GM19468 (cell line): ENCODE measurements at regions not wholly inside any gene's neighbourhood (a gene's known extent, or its start where the extent isn't known, plus 50 kb on each side); places are given as distances from the start of the nearest gene placed in this dataset.

ENCODE experiments used
- ATAC-seq: cut with Tn5 transposase; IDR thresholded peaks from one replicate; pipeline ENCODE4 v1.9.1; 2021; ENCODE audit warnings: mild to moderate bottlenecking, moderate library complexity, moderate number of reproducible peaks; ENCODE audit not compliant: unreplicated experiment; ENCODE audit errors: extremely low read depth

DNA sequence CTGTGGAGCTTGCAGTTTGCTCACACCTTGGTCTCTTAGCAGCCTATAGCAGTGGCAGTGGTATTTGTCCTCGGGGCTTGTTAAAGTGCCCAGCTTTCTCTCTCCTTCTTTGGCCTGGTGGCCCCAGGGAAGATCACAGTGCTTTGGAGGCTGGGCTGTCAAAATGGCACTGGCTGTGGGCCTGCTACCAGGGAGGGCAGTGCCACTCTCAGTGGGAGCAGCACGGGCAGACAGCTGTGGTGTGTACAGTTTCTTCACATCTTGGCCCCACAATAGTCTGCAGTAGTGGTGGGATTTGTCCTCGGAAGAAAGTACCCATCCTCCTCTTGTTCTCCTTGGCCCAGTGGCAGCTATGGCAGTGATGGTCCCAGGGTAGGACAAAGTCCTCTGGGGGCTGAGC lies 164.4 kb upstream of the GORAB start:
- ATAC-seq, result no peak

DNA sequence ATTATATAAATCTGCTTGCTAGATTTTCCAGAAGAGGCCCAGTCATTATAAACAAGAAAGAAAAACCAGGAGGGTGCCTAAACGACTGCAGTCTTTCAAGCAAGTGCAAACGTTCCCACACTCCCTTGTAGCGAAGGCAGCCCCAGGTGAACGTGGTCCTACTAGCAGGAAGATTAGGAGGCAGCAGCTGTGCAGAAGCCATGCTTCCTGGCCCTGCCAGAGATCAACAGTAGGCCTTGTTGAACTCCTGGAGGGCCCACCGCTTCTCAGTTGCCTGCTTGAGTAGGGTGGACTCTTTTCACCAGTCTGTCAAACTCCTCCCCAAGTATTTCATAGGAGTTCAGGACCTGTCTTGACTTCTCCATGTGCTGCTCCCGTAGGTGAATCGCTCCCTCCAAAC lies 163.0 kb upstream of the GORAB start:
- ATAC-seq, result no peak

DNA sequence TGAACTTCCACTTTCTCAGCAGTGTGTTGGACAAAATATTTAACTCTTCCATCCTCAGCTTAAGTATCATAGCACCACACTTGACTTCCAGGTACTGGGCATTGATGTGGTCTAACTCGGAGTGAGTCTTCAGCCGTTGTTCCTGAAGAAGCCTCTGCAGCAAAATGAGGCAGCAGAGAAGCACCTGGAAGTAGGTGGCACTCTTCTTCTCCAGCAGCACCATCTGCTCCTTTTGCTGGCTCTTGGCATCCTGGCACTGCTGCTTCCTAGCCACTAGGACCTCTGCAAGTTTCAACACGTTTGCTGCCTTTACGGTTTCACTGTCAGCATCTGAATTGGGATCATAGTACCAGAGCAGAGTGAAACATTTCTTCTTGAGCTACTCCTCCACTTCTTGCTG lies 162.5 kb upstream of the GORAB start:
- no peak for ATAC-seq

DNA sequence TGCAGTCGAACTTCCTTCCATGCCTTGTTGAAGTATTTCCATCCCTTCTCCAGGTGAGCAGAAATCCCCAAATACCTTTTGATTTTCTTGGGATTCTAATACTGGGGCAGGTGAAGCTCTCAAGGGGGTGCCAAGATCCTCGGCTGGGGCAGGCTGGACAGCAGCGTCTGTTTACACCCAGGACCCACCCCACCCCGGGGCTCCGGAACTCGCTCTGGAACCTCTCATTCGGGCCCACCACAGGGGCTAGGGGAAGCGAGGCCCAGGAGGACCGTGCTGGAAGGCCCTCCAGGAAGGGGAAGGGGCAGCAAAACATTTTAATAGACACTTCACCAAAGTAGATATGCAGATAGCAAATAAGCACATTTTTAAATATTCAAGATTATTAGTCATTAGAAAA lies 161.9 kb upstream of the GORAB start:
- ATAC-seq, result no peak

DNA sequence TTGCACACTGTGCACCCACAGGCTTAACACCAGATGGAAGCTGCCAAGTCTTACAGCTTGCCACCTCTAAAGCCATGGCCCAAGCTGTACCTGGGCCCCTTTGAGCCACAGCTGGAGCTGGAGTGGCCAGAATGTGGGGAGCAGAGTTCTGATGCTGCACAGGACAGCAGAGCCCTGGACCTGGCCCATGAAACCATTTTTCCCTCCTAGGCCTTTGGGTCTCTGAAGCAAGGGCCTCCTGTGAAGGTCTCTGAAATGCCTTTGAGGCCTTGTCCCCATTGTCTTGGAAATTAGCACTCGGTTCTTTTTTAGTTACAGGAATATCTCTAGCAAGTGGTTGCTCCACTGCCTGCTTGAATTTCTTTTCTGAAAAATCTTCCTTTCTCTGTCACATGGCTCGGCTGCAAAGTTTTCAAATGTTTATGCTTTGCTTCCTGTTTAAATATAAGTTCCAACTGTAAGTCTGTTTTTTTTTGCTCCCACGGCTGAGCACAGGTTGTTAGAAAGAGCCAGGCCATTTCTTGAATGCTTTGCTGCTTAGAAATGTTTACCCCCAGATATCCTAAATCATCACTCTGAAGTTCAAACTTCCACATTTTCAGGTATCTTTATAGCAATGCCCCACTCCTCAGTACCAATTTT lies 156.8 kb upstream of the GORAB start:
- no peak for ATAC-seq

DNA sequence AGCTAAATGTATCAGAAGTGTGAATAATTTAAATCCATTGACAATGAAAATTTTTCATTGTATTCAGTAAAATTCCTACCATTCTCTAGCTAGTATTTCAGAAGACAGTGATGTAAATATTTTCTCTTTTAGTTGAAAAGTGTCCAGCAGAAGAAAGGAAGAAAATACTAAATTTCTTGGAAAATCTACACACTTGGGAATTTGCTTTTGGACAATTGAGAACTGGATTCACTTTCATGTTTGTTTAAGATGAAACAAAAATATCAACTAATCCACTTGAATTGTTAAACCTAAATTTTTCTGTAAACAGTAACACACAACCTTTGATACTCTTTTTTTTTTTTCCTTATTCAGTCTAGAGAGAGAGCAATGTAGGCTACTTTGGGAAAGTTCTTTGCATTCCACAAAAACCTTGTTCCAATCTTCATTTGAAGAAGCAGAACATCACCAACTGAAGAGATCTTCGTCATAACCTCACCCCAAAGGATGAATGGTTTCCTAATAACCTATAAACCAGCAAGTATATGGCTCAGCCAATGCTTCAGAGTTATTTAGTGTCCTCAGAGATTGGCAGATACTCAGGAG lies 155.1 kb upstream of the GORAB start:
- no peak for ATAC-seq

DNA sequence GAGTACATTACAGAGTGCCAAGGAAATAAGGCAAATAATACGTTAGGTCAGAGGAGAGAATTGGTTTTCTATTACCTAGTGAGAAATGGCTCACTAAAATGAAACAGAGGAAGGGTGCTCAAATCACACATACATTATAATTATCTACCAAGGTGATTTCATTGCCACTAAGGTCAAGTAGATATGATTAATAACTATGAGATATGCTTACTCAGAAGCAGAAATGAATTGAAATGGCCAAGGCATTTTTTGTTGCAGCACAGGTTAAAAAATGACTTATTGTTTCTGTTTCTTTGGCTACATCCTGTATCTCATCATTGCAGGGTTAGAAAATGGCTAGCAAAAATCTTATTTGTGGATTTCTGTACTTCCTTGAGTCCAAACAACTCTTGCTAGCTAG lies 154.5 kb upstream of the GORAB start:
- peak; percentile 54 for ATAC-seq

DNA sequence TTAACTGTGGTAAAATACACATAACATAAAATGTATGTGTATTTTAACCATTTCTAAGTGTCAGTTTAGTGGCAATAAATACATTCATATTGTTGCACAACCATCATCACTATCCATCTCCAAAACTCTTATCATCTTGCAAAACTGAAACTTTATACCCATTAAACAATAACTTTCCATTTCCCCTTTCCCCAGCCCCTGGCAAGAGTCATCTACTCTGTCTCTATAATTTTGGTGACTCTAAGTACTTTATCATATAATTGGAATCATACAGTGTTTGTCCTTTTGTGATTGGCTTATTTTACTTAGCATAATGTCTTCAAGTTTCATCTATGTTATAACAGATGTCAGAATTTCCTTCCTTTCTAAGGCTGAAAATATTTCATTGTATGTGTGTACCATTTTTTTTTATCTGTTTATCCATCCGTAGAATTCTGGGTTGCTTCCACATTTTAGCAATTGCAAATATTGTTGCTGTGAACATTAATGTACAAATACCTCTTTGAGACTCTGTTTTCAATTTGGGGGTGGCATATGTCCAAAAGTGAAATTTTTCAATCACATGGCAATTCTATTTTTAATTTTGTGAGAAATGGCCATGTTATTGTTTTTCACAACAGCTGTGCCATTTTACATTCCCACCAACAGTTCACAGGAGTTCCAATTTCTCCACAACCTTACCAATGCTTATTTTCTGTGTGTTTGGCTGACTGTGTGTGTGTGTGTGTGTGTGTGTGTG lies 153.9 kb upstream of the GORAB start:
- no peak for ATAC-seq

DNA sequence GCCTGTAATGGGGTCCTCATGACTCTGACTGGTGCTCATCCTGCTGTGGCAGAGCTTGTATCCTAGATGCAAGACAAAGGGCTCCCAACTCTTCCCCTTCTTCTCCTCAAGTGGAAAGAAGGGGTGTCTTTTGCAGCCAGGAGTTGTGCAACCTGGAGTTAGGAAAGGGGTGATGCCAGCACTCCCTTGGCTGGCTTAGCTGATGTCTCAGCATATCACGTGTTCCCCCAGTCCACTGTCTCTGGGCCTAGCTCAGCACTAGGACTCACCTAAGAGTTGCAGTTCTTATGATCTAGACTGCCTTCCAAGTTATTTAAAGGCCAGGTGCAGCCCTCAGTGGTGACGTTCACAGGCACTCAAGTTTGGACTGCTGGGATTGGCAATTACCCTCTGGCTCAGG lies 146.2 kb upstream of the GORAB start:
- ATAC-seq, result no peak

DNA sequence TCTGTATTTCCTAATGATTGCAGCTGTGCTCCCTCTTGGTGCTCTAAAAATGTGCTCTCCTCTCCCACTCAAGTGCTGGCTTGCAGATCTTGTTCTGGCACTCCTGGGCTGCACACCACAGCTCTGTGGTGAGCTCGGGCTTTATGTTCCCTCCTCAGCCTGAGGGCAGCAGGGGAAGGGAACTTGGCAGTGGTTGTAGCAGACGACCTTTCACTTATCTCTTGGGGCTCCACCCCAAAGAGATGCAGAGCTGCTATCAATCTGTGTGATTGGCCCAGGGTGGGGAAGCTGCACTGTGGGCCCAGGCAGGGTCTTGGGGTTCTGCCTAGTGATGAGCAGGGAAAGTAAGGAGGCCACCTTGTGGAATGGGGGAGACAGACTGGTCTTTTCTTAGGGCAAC lies 143.5 kb upstream of the GORAB start:
- ATAC-seq, result no peak

DNA sequence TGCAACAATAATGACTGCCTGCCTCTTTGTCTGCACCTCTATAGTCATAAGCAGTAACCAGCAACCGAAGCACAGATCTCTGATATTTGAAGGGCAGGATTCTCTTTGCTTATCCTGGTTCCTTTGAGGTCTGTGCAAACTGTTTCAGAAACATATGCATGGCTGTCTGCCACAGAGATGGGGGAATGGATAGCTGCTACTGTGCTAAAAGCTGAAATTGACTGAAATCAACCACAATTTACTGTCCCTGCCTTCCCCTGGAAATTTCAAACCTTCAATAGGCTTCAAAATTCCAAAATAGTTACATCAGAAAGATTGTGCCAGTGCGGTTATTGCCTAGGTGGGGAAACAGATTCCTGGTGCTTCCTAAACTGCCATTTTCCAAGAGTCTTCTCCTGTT lies 136.8 kb upstream of the GORAB start:
- ATAC-seq, result no peak

DNA sequence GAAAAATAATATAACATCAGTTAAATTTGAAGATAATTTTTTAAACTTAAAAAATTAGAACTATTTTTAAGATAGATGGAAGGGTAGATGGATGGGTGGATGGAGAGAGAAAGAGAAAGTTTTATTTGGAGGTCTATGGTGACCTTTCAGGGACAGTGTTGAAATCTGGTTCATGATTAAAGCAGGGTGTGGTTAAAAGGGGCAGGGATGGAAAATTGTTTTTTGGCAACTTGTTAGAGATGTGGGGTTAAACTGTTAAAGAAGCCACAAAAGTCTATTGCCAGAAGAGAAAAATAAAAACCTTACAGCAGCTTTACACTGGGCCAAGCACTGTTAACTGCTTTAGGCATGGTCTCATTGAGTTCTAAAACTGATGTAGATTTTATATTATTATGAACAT lies 134.9 kb upstream of the GORAB start:
- ATAC-seq, result no peak

DNA sequence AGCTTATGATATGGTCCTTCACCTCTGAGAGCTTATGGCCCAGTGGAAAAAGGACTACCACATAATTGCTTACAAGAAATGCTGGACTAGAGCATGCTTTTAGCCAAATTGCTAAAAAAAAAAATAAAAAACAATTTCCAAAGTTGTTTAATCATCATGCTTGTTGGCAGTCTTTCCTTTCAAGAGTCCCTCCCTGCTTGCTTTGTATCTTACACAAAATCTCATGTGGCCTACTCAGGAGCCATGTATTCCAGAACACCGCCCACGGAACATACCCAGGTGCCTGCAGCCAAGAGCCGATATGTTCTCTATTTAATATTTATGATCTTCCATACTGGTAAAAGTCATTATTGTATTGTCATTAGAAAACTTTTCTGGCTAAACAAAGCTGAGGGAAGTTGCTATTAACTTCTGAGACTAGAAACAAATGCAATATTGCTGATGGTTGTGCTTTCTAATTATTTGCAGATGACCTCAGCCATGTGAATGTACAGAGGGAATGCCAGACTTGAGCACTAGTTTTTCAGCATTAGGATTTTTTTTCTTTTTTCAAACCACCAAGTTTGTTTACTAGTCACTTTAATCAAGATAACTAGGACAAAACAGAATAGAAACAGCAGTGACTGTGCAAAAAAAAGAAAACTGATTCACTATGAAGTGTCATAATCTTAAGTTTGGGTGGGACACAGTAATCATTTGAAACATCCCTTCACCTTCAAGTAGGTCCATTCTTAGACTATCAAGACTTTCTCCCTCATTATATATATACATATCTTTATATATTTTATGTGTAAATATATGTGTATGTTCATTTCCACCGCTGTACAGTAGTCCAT lies 129.3 kb upstream of the GORAB start:
- ATAC-seq, result no peak

DNA sequence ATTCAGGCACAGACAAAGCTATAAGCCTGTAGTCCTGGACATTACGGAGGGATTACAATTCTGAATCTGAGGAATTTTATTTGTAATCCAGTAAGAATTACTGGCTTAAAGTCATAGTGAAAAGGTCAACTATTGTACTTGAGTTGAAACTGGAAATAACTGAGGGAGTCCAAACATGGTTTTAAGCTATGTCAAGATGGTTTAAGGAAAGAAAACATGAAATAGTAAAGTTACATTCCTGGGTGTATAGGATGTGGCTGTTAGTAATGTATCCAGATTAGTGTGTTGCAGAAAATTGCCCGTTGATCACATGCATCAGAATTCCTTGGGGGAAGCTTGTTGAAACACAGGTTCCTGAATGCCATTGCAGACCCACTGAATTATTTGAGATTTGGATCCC lies 124.8 kb upstream of the GORAB start:
- no peak for ATAC-seq

DNA sequence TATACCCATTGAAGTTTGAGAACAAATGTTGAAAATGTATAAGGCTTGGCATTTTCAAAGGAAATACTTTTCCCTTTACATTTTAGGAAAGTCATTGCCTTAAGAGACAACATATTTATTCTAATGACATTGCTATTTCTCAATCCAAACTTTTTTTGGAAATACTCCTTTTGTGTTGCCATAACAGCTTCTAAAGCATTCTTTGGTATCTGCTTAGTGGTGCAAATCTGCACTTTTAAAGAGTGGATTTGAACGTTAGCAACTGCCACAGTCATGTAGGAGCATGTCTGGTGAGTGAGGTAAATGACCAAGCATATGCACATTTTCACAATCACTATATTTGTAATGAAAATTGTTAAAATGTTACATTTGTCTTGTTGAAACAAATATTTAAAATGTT lies 124.4 kb upstream of the GORAB start:
- ATAC-seq, result no peak

DNA sequence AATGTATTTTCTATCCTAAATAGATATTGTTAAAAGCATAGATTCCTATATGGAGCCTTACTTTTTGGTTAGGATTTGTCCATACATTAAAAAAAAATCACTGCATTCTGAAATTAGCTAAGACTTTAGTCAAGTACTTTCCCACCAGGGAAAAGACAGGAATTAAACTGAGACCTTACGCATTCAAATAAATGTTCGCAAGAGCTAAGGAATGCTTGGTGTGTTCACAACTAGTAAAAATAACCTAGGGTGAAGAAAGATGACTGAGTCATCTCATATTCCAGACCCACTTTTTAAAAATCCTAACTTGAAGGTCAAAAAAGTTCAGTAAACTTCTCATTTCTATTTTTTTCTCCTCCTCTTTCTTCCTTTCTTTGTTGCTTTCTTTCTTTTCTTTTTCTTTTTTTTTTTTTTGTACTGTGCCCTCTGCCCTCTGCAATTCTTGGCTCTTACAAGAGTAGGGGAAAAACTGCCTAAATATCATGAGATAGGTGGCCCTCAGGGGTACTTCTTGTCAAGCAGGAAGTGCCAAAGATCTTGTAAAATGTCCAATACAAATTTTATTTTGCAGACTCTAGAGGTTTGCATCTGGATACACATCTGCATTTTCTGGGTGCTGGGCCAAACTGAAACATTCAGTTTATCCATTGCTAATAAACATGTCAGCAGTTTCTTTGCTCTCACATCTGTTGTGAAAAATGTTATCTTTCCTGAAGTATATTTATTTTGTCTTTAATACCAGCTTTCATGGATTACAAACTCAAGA lies 121.4 kb upstream of the GORAB start:
- ATAC-seq, result no peak

DNA sequence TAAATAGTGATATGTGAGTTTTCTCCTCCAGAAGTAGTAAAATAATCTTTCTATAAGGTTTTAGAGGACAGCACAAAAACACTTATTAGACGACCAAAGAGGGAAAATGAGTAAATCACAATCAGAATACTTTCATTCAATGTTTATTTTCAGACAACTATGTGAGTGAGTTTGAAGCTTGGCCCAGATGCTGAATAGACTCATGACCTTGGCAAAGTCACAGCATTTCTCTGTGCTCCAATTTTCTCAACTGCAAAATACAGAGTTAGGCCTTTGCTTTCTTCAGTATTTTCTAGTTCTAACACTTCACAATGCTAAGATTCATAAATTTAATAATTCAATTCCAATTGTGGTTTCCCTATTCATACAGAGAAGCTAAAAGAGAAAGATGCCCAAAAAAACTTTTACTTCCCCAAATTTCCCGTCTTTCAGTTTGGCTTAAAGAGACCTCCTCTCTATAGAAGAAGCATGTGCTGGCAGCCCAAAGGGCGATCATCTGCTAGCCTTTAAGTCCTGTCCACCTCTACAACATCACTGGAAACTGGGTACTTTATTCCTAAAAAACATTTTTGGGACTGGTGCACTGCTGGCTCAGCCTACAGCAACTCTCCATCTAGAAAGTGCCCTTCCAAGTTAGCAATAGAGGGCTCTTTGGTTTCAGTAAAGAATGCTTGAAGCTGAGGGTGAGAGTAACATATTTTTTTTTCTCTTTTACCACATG lies 116.8 kb upstream of the GORAB start:
- ATAC-seq, result no peak

DNA sequence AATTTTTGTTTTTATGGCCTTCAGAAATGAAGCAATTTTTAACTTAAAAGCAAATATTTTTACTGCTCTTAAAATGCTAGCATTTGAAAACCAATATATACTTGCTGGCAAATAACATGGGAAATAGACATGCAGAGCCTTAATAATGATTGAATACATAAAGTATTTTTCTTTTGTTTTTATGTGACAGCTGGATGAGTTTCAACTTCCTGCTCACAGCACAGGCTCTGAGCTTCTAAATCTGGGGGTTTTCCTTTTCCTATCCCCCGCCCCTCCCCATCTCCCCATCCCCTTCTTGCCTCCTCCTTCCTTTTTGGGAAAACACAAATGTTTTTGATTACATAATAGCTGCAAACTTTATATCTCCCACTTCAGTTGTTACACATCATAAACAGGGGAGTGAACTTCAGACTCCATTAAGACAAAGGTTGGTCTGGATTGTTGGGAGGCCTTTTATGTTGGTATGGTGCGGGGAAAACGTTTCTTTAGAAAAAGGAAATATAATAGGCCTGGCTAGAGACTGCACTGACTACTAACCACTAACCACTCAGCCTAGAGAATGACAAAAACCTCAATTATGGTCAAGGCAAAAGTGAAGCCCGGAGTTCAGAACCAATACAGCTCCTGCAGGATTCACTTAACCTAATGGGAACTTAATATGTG lies 116.1 kb upstream of the GORAB start:
- no peak for ATAC-seq

DNA sequence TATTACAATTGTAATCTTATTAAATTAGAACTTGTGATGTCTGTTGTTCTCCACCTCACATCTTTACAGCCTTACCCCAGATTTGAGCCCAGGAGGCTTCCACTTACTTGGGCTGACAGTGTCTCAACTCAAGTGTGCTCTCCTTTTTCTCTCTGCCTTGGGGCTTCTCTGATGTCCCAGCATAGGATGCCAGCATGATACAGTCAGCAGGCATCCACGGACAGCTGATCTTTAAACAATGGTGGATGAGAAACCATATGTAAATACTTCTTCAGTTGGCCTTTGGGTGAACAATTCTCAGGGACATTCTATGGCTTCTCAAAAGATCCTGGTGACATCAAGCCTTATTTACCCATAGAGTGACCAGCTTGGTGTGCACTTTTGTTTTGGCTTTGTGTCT lies 107.6 kb upstream of the GORAB start:
- no peak for ATAC-seq
